ENCODE measurements at regions not wholly inside any gene's neighbourhood (a gene's known extent, or its start where the extent isn't known, plus 50 kb on each side); places are given as distances from the start of the nearest gene placed in this dataset.

DNA sequence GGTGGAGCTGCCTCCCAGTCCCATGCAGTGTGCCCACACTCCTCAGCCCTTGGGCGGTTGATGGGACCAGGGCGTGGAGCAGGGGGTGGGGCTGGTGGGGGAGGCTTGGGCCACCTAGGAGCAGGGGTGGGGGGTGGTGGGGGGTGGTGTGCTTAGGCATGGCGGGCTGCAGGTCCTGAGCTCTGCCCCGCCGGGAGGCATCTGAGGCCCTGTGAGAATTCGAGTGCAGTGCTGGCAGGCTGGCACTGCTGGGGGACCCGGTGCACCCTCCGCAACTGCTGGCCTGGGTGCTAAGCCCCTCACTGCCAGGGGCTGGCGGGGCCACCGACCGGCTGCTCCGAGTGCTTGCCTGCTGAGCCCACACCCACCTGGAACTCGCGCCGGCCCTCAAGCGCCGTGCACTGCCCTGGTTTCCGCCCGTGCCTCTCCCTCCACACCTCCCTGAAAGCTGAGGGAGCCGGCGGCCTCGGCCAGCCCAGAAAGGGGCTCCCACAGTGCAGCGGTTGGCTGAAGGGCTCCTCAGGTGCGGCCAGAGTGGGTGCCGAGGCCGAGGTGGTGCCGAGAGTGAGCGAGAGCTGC lies 59.6 kb upstream of the PRL start:
- H3K9ac ChIP-seq (ENCODE audit: control insufficient read depth, extremely low read depth, insufficient read depth, low read length), result no peak overlapping the region
- H3K36me3 ChIP-seq (ENCODE audit: control insufficient read depth in 2 of 2, extremely low read depth in 1 of 2, insufficient read depth in 2 of 2, low read length in 2 of 2), result no peaks in the 10 kb centered on the region
- no peak overlapping the region for H3K4me2 ChIP-seq (ENCODE audit: control insufficient read depth, extremely low read depth, insufficient read depth, low read depth, low read length)
- no peaks in the 10 kb centered on the region for H4K20me1 ChIP-seq (ENCODE audit: control insufficient read depth, extremely low read depth, insufficient read depth, low read length)
- peaks cover 2% of the 10 kb centered on the region for H3K9me3 ChIP-seq (ENCODE audit: control insufficient read depth, low read depth, low read length)
- H3K27ac ChIP-seq (ENCODE audit: control insufficient read depth, insufficient read depth, low read length), result no peak overlapping the region
- H3K27me3 ChIP-seq (ENCODE audit: control insufficient read depth, extremely low read depth, insufficient read depth, low read length), result no peaks in the 10 kb centered on the region
- H3K79me2 ChIP-seq (ENCODE audit: control insufficient read depth, insufficient read depth, low read length), result no peaks in the 10 kb centered on the region
- no peak overlapping the region for H3K4me3 ChIP-seq (ENCODE audit: control insufficient read depth in 2 of 3, extremely low read depth in 1 of 3, insufficient read depth in 2 of 3, low read depth in 1 of 3, low read length in 3 of 3)
- dilution Hi-C loops (cut with MboI; ENCODE audit: extremely low pct_ligation_motif_present, low sequenced_read_pairs), result no loop called here
- TF ChIP-seq CTCF (optimal IDR thresholded peaks at IDR 0.05 in 1 of 3, IDR thresholded peaks at IDR 0.05 in 1 of 3, conservative IDR thresholded peaks at IDR 0.05 in 1 of 3; ENCODE audit: extremely low read depth in 1 of 3, insufficient read depth in 2 of 3, low read length in 3 of 3) (no peak), EZH2 (IDR thresholded peaks at IDR 0.05; ENCODE audit: low read length) (no peak)
- DNase-seq (ENCODE audit: low read depth, low spot score) (no peak), FAIRE-seq (no peak)
- no peaks in the 10 kb centered on the region for H3K4me1 ChIP-seq (ENCODE audit: control insufficient read depth, extremely low read depth, insufficient read depth, low read length)
- no peaks in the 10 kb centered on the region for H3K9me1 ChIP-seq (ENCODE audit: control insufficient read depth, extremely low read depth, insufficient read depth, low read length)
- no peak overlapping the region for H2AFZ ChIP-seq (ENCODE audit: control insufficient read depth, low read length)

DNA sequence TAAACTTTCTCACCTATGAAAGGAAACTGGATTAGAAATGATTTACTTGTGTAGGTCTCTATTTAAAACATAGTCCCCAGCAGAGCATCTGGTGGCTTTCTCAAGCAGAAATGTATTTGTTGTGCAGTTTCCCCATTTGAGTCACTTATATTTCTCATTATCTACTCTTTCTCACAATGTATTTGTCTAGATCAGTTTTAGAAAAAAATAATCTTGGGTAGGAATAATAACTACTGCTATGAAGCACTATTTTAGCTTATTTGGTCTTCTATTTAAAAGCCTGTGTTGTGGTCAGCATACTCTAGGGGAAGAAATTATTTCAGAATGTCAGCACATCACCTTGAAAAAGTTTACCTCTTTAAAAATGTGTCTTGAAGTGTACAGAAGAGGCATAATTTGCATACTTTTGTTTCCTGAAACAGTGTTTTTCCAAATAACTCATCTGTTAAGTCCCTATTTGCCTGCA lies 60.9 kb upstream of the PRL start:
- Histone ChIP-seq H3K9me3 (ENCODE audit: control insufficient read depth, low read depth, low read length) (peaks cover 2% of the 10 kb centered on the region), H3K4me2 (ENCODE audit: control insufficient read depth, extremely low read depth, insufficient read depth, low read depth, low read length) (no peak overlapping the region), H3K9me1 (ENCODE audit: control insufficient read depth, extremely low read depth, insufficient read depth, low read length) (no peaks in the 10 kb centered on the region), H3K27me3 (ENCODE audit: control insufficient read depth, extremely low read depth, insufficient read depth, low read length) (no peaks in the 10 kb centered on the region), H3K4me3 (ENCODE audit: control insufficient read depth in 2 of 3, extremely low read depth in 1 of 3, insufficient read depth in 2 of 3, low read depth in 1 of 3, low read length in 3 of 3) (no peak overlapping the region), H4K20me1 (ENCODE audit: control insufficient read depth, extremely low read depth, insufficient read depth, low read length) (no peaks in the 10 kb centered on the region), H3K27ac (ENCODE audit: control insufficient read depth, insufficient read depth, low read length) (no peak overlapping the region), H3K79me2 (ENCODE audit: control insufficient read depth, insufficient read depth, low read length) (no peaks in the 10 kb centered on the region), H2AFZ (ENCODE audit: control insufficient read depth, low read length) (no peak overlapping the region), H3K4me1 (ENCODE audit: control insufficient read depth, extremely low read depth, insufficient read depth, low read length) (peaks cover 2% of the 10 kb centered on the region), H3K36me3 (ENCODE audit: control insufficient read depth in 2 of 2, extremely low read depth in 1 of 2, insufficient read depth in 2 of 2, low read length in 2 of 2) (no peaks in the 10 kb centered on the region), H3K9ac (ENCODE audit: control insufficient read depth, extremely low read depth, insufficient read depth, low read length) (no peak overlapping the region)
- no peak for DNase-seq (ENCODE audit: low read depth, low spot score)
- dilution Hi-C loops (cut with MboI; ENCODE audit: extremely low pct_ligation_motif_present, low sequenced_read_pairs), result no loop called here
- FAIRE-seq, result no peak
- TF ChIP-seq EZH2 (IDR thresholded peaks at IDR 0.05; ENCODE audit: low read length), result no peak
- TF ChIP-seq CTCF (optimal IDR thresholded peaks at IDR 0.05 in 1 of 3, IDR thresholded peaks at IDR 0.05 in 1 of 3, conservative IDR thresholded peaks at IDR 0.05 in 1 of 3; ENCODE audit: extremely low read depth in 1 of 3, insufficient read depth in 2 of 3, low read length in 3 of 3), result no peak
